ENCODE measurements at regions not wholly inside any gene's neighbourhood (a gene's known extent, or its start where the extent isn't known, plus 50 kb on each side); places are given as distances from the start of the nearest gene placed in this dataset.

DNA sequence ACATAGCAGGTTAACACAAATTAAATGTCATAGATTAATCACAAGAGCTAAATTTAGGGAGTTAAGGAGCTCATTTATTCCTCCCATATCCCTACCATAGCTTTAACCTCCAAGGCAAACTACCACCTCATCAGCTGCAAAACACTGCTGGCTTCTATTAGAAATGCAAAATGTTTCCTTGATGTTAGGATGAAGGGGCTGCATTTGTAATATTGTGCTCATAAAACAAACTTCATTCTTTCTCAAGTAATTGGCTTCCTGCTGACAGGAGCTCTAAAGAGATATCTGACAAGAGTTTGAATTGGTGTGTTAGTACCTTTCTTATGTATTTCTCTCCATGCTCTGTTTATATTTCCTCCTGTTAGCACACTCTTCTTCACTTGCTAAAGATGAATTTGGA, 152.1 kb downstream of the OLFM4 start:
- H3K36me3 ChIP-seq (ENCODE audit: insufficient read depth, low read depth, low read length): no peaks in the 10 kb centered on the region
- H3K4me1 ChIP-seq (ENCODE audit: insufficient read depth, low read length): no peaks in the 10 kb centered on the region
- no peaks in the 10 kb centered on the region for H3K9me3 ChIP-seq (ENCODE audit: insufficient read depth, low read depth, low read length)
- no peak overlapping the region for H3K27ac ChIP-seq (ENCODE audit: low read length)
- no peaks in the 10 kb centered on the region for H3K27me3 ChIP-seq (ENCODE audit: insufficient read depth, low read length)
- no peak overlapping the region for H3K9ac ChIP-seq (ENCODE audit: low read depth, low read length)
- H3K4me3 ChIP-seq (ENCODE audit: low read length): no peak overlapping the region

DNA sequence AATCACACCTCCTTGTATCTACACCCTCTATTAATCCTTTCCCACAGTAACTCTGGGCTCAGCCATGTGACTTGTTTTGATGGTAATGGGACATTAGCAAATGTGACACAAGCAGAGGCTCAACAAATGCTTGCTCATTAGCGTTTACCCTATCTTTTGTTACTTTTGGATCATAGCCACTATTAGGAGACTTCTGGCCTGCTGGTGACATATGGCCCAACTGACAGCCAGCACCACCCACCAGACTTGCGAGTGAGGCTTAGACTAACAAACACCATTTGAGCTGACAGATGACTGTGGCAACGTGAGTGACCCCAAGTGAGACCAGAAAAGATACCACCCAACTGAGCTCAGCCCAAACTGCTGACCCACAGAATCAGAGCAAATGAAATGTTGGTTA, 154.1 kb downstream of the OLFM4 start:
- no peak overlapping the region for H3K9ac ChIP-seq (ENCODE audit: low read depth, low read length)
- H3K4me3 ChIP-seq (ENCODE audit: low read length): no peak overlapping the region
- no peaks in the 10 kb centered on the region for H3K36me3 ChIP-seq (ENCODE audit: insufficient read depth, low read depth, low read length)
- H3K4me1 ChIP-seq (ENCODE audit: insufficient read depth, low read length): no peaks in the 10 kb centered on the region
- no peaks in the 10 kb centered on the region for H3K9me3 ChIP-seq (ENCODE audit: insufficient read depth, low read depth, low read length)
- H3K27me3 ChIP-seq (ENCODE audit: insufficient read depth, low read length): no peaks in the 10 kb centered on the region
- H3K27ac ChIP-seq (ENCODE audit: low read length): no peak overlapping the region

DNA sequence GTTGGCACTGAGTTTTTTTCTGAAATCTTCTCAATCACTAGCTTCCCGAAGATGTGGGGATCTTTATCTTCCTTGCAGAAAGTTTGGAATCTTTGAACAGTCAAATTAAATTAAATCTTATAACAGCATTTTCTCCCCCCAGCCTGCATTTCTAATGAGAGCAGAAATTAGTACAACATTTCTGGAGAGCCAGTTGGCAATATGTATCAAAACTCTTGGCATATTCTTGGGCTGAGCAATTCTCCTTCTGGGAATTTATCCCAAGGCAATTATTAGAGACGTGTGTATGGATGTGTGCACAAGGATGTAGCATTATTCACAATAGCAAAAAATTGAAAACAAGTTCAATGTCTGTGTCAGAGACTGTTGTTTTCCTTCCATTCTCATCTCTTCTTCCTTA, 159.5 kb downstream of the OLFM4 start:
- H3K36me3 ChIP-seq (ENCODE audit: insufficient read depth, low read depth, low read length): no peaks in the 10 kb centered on the region
- no peaks in the 10 kb centered on the region for H3K9me3 ChIP-seq (ENCODE audit: insufficient read depth, low read depth, low read length)
- peaks cover 11% of the 10 kb centered on the region for H3K4me1 ChIP-seq (ENCODE audit: insufficient read depth, low read length)
- H3K9ac ChIP-seq (ENCODE audit: low read depth, low read length): no peak overlapping the region
- H3K27me3 ChIP-seq (ENCODE audit: insufficient read depth, low read length): no peaks in the 10 kb centered on the region
- H3K27ac ChIP-seq (ENCODE audit: low read length): no peak overlapping the region
- H3K4me3 ChIP-seq (ENCODE audit: low read length): no peak overlapping the region

DNA sequence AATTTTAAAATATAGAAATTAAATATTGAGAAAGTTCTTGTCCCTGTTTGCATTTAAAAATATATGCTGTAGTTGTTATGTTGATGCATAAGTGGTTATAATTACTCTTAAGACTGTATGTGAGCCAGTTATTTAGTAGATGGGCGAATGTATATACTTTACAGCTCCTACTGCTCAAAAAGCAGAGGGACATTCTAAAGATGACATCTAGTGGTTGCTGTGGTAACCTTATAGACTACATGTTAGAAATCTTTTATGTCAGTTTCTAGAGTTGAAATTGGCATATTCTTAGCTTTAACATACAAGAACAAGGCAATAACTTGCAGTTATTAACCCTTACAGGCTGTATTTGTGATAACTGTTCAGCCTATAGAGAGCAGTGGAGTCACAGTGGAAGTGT, 160.5 kb downstream of the OLFM4 start:
- Histone ChIP-seq H3K36me3 (ENCODE audit: insufficient read depth, low read depth, low read length) (no peaks in the 10 kb centered on the region), H3K27me3 (ENCODE audit: insufficient read depth, low read length) (no peaks in the 10 kb centered on the region), H3K27ac (ENCODE audit: low read length) (no peak overlapping the region), H3K4me3 (ENCODE audit: low read length) (no peak overlapping the region), H3K9ac (ENCODE audit: low read depth, low read length) (no peak overlapping the region), H3K9me3 (ENCODE audit: insufficient read depth, low read depth, low read length) (no peaks in the 10 kb centered on the region), H3K4me1 (ENCODE audit: insufficient read depth, low read length) (peaks cover 11% of the 10 kb centered on the region)

DNA sequence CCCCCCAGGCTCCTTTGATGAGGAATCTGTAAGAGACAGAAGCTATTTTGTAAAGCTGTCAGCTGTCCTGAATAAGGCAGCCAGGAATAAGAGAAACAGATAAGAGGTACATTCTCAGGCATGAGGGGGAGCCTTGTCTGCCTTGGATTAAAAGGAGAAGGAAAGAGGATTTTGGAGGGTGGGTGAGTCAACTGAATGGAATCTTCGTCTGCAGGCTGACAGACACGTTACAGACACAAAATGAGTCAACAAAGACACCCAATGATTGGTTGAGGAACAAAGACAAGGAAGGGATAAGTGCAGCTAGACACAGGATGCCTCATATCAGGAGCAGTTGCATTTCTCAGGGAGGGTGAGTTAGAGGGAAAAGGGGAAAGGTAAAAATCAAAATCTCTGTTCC, 162.5 kb downstream of the OLFM4 start:
- H3K36me3 ChIP-seq (ENCODE audit: insufficient read depth, low read depth, low read length): no peaks in the 10 kb centered on the region
- no peak overlapping the region for H3K9ac ChIP-seq (ENCODE audit: low read depth, low read length)
- H3K9me3 ChIP-seq (ENCODE audit: insufficient read depth, low read depth, low read length): no peaks in the 10 kb centered on the region
- no peak overlapping the region for H3K27ac ChIP-seq (ENCODE audit: low read length)
- H3K4me3 ChIP-seq (ENCODE audit: low read length): no peak overlapping the region
- H3K4me1 ChIP-seq (ENCODE audit: insufficient read depth, low read length): peaks cover 11% of the 10 kb centered on the region
- H3K27me3 ChIP-seq (ENCODE audit: insufficient read depth, low read length): no peaks in the 10 kb centered on the region

DNA sequence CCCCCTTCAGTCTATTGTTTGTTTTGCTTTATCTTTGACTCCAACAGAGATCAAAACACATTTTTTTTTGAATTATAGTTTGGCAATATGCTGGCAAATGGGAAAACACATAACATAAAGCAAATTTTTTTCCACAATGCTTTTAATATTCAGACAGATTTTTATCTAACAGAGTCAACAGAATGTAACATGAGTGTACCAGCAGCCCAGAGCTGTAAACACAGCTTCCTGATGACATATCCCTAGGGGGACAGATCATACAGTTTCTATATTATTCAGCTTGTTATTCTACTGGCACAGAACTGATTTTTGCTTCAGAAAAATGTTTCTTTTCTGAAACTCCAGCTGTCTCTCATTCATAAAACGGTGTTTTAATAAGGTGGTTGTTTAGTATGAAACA, 168.8 kb downstream of the OLFM4 start:
- Histone ChIP-seq H3K4me1 (ENCODE audit: insufficient read depth, low read length) (no peaks in the 10 kb centered on the region), H3K27me3 (ENCODE audit: insufficient read depth, low read length) (peaks cover 40% of the 10 kb centered on the region), H3K9me3 (ENCODE audit: insufficient read depth, low read depth, low read length) (no peaks in the 10 kb centered on the region), H3K27ac (ENCODE audit: low read length) (no peak overlapping the region), H3K36me3 (ENCODE audit: insufficient read depth, low read depth, low read length) (no peaks in the 10 kb centered on the region), H3K9ac (ENCODE audit: low read depth, low read length) (no peak overlapping the region), H3K4me3 (ENCODE audit: low read length) (no peak overlapping the region)

DNA sequence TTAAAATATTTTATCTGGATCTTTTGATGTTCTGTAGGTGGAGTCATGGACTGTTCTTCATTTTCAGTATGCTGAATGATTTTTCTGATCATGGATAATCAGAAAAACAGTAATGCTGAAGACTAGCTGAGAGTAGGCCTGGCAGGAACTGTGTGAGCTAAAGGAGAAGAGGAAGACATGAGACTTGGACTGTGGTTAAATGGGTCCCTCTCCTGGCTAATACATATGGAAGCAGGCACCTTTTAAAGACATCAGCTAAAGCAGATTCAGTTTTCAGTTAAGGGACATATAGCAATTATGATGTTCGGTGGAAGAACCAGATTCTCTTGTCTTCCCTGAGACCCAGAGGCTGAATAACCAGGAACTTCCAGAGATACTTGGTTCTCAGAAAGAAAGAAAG, 169.4 kb downstream of the OLFM4 start:
- H3K36me3 ChIP-seq (ENCODE audit: insufficient read depth, low read depth, low read length): no peaks in the 10 kb centered on the region
- H3K27me3 ChIP-seq (ENCODE audit: insufficient read depth, low read length): peaks cover 46% of the 10 kb centered on the region
- no peak overlapping the region for H3K27ac ChIP-seq (ENCODE audit: low read length)
- H3K9ac ChIP-seq (ENCODE audit: low read depth, low read length): no peak overlapping the region
- no peaks in the 10 kb centered on the region for H3K4me1 ChIP-seq (ENCODE audit: insufficient read depth, low read length)
- no peaks in the 10 kb centered on the region for H3K9me3 ChIP-seq (ENCODE audit: insufficient read depth, low read depth, low read length)
- no peak overlapping the region for H3K4me3 ChIP-seq (ENCODE audit: low read length)

DNA sequence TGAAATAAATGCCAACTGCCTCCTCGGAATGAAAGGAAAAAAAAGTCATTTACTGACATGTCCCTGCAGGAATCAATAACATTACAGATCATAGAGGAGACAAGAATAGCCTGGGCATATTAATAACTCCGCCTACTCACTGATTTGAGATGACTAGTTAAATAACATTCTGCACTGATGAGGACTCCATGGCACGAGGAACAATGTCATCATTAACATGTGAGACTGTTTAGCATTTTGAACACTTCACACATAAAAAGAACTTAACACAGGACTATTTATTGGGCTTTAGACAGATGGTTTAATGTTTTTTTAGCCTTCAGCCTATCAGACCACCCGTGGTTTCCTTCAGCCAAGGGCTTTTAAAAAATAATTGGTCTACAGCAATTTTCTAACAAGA, 170.1 kb downstream of the OLFM4 start:
- Histone ChIP-seq H3K9ac (ENCODE audit: low read depth, low read length) (no peak overlapping the region), H3K4me1 (ENCODE audit: insufficient read depth, low read length) (no peaks in the 10 kb centered on the region), H3K27ac (ENCODE audit: low read length) (no peak overlapping the region), H3K9me3 (ENCODE audit: insufficient read depth, low read depth, low read length) (no peaks in the 10 kb centered on the region), H3K36me3 (ENCODE audit: insufficient read depth, low read depth, low read length) (no peaks in the 10 kb centered on the region), H3K27me3 (ENCODE audit: insufficient read depth, low read length) (peaks cover 48% of the 10 kb centered on the region), H3K4me3 (ENCODE audit: low read length) (no peak overlapping the region)

DNA sequence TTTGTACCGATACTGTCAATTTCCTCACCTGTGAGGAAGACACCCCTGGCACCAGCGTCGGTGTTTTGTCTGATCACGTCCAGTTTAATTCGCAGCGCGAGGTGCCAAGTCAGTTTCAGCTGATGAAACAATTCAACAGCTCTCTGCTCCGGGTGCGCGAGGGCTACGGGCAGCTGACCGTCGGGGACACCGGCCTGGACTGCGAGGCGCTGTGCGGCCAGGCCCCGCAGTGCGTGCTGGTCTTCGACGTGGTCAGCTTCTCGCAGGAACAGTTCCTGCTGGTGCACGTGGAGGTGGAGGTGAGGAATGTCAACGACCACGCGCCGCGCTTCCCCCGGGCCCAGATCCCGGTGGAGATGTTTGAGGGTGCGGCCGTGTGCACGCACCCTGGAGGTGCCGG, 171.5 kb downstream of the OLFM4 start:
- no peaks in the 10 kb centered on the region for H3K4me1 ChIP-seq (ENCODE audit: insufficient read depth, low read length)
- no peak overlapping the region for H3K27ac ChIP-seq (ENCODE audit: low read length)
- H3K9me3 ChIP-seq (ENCODE audit: insufficient read depth, low read depth, low read length): no peaks in the 10 kb centered on the region
- H3K9ac ChIP-seq (ENCODE audit: low read depth, low read length): no peak overlapping the region
- H3K4me3 ChIP-seq (ENCODE audit: low read length): no peak overlapping the region
- H3K27me3 ChIP-seq (ENCODE audit: insufficient read depth, low read length): peaks cover 48% of the 10 kb centered on the region
- H3K36me3 ChIP-seq (ENCODE audit: insufficient read depth, low read depth, low read length): no peaks in the 10 kb centered on the region

DNA sequence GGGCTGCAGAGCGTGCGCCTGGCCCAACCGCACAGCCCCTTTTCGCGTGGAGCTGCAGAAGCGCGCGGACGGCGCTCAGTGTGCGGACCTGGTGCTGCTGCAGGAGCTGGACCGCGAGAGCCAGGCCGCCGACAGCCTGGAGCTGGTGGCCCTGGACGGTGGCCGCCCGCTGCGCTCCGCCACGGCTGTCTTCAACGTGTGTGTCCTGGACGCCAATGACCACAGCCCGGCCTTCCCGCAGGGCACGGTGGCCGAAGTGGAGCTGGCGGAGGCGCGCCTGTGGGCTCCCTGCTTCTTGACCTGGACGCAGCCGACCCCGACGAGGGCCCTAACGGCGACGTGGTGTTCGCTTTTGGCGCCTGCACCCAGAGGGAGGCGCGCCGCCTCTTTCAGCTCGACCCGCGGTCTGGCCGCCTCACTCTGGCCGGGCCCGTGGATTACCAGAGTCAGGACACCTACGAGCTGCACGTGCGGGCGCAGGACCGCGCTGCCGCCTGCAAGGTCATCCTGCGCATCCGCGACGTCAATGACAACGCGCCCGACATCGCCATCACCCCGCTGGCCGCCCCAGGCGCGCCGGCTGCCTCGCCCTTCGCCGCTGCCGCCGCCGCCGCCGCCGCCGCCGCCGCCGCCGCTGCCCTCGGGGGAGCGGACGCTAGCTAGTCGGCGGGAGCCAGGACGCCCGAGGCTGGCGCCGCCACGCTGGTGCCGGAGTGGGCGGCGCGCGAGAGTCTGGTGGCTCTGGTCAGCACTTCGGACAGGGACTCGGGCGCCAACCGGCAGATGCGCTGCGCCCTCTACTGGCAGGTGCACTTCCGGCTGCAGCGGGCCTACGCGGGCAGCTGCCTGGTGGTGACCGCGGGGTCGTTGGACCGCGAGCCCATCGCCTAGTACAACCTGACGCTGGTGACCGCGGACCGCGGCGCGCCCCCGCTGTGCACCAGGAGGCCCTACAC, 172.2 kb downstream of the OLFM4 start:
- Histone ChIP-seq H3K9me3 (ENCODE audit: insufficient read depth, low read depth, low read length) (no peaks in the 10 kb centered on the region), H3K27me3 (ENCODE audit: insufficient read depth, low read length) (peaks cover 48% of the 10 kb centered on the region), H3K27ac (ENCODE audit: low read length) (no peak overlapping the region), H3K36me3 (ENCODE audit: insufficient read depth, low read depth, low read length) (no peaks in the 10 kb centered on the region), H3K4me3 (ENCODE audit: low read length) (peak overlapping the region; percentile 54; the same call in 1 of the 2 replicates), H3K4me1 (ENCODE audit: insufficient read depth, low read length) (no peaks in the 10 kb centered on the region), H3K9ac (ENCODE audit: low read depth, low read length) (no peak overlapping the region)

DNA sequence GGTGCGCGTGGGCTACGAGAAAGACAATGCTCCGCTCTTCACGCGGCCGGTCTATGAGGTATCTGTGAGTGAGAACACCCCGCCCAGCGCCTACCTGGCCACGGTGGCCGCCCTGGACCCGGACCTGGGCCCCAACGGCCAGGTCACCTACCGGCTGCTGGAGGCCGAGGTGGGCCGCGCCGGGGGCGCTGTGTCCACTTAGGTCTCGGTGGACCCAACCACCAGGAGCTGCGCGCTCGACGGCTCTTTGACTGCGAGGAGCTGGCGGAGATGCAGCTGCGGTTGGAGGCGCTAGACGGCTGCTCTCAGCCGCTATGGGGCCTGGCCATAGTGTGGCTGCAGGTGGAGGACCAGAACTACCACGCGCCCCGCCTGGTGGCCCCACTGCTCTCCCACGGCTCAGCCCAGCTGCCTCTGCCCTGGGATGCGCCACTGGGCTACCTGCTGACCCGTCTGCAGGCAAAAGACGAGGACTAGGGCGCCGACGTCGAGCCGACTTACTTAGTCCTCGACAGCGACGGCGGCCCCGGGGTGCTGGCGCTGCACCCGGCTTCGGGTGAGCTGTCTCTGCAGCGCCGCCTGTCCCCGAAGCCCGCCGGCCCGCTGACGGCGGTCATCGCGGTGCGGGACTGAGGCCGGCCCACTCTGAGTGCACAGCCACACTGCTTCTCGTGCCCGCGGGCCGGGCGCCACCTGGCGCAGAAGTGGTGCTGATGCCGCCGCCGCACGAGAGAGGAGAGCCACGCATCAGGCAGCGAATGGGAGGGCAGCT, 173.0 kb downstream of the OLFM4 start:
- H3K27ac ChIP-seq (ENCODE audit: low read length): no peak overlapping the region
- H3K4me3 ChIP-seq (ENCODE audit: low read length): no peak overlapping the region
- H3K27me3 ChIP-seq (ENCODE audit: insufficient read depth, low read length): peaks cover 48% of the 10 kb centered on the region

DNA sequence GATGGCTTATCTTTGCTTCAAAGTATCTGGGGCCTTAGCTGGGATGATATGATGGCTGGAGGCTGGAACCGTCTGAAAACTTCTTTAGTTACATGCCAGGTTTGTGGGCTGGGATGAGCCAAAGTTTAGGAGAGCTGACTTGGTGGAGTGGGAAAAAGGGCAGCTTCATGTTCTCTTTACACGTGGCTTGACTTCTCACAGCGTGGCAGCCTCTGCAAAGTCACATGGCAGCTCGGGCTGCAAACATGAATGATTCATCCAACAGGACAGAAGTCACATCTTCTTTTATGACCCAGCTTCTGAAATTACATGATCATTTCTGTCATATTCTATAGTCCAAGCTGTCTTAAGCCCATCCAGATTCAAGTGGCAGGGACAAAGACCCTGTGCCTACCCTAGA, 176.0 kb downstream of the OLFM4 start:
- H3K27me3 ChIP-seq (ENCODE audit: insufficient read depth, low read length): peaks cover 34% of the 10 kb centered on the region
- H3K27ac ChIP-seq (ENCODE audit: low read length): no peak overlapping the region
- no peaks in the 10 kb centered on the region for H3K36me3 ChIP-seq (ENCODE audit: insufficient read depth, low read depth, low read length)
- no peak overlapping the region for H3K9ac ChIP-seq (ENCODE audit: low read depth, low read length)
- H3K4me3 ChIP-seq (ENCODE audit: low read length): no peak overlapping the region
- no peaks in the 10 kb centered on the region for H3K9me3 ChIP-seq (ENCODE audit: insufficient read depth, low read depth, low read length)
- H3K4me1 ChIP-seq (ENCODE audit: insufficient read depth, low read length): no peaks in the 10 kb centered on the region

More for the DNA sequence above, 173.0 kb downstream of the OLFM4 start:
- no peaks in the 10 kb centered on the region for H3K4me1 ChIP-seq (ENCODE audit: insufficient read depth, low read length)
- H3K9me3 ChIP-seq (ENCODE audit: insufficient read depth, low read depth, low read length): no peaks in the 10 kb centered on the region
- no peak overlapping the region for H3K9ac ChIP-seq (ENCODE audit: low read depth, low read length)
- no peaks in the 10 kb centered on the region for H3K36me3 ChIP-seq (ENCODE audit: insufficient read depth, low read depth, low read length)

All from iPS-20b (cell line).